GM12873 (cell line): ENCODE measurements at regions not wholly inside any gene's neighbourhood (a gene's known extent, or its start where the extent isn't known, plus 50 kb on each side); places are given as distances from the start of the nearest gene placed in this dataset.

Experiments
- CTCF ChIP-seq: IDR thresholded peaks from 2 replicates; pipeline ENCODE4 v1.5.1; 2012; ENCODE audit warnings: low read depth, mild to moderate bottlenecking, moderate library complexity, low read length, control low read depth; ENCODE audit not compliant: insufficient read depth; ENCODE audit errors: missing control alignments

GRCh38 chr3:148265841-148266240 is 431.9 kb upstream of the AGTR1 start:
- no peak for TF ChIP-seq CTCF

- no peak for TF ChIP-seq CTCF
Measured at GRCh38 chr3:148266341-148266740, 431.4 kb upstream of the AGTR1 start.

- TF ChIP-seq CTCF = no peak
Measured at GRCh38 chr3:148269816-148270215, 427.9 kb upstream of the AGTR1 start.

GRCh38 chr3:148280623-148281242 is 417.0 kb upstream of the AGTR1 start:
- no peak for TF ChIP-seq CTCF

- TF ChIP-seq CTCF = no peak
Measured at GRCh38 chr3:148289159-148289558, 408.5 kb upstream of the AGTR1 start.

- no peak for TF ChIP-seq CTCF
Measured at GRCh38 chr3:148297013-148297412, 400.7 kb upstream of the AGTR1 start.

- no peak for TF ChIP-seq CTCF
Measured at GRCh38 chr3:148307443-148307843, 390.3 kb upstream of the AGTR1 start.
